ENCODE measurements at regions not wholly inside any gene's neighbourhood (a gene's known extent, or its start where the extent isn't known, plus 50 kb on each side); places are given as distances from the start of the nearest gene placed in this dataset.

DNA sequence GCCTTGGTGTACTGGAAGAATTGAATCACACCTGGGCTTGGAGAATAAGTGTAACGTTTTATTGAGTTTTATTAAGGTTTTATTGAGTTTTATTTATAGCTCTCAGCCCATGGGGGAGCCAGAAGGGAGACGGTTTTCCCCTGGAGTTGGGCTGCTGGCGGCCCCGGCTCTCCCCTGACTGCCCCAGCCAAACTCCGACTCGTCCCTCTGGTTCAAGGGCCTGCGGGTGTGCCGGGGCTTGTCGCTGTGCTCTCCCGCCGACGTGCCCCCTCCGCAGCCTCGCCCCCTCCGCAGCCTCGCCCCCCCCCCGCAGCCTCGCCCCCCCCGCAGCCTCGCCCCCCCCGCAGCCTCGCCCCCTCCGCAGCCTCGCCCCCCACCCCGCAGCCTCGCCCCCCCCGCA lies 326.1 kb upstream of the RTL1 start:
- no peak for TF ChIP-seq GATA3 (IDR thresholded peaks at IDR 0.05; ENCODE audit: low read depth, low read length)
- no peak for TF ChIP-seq GATA2 (IDR thresholded peaks at IDR 0.05; ENCODE audit: low read depth, low read length)
